Stimulated activated CD4-positive, alpha-beta T cell treated with anti-CD3 and anti-CD28 coated beads, TNF-alpha, amount 100 ng/mL, for 4 hours (primary cell): ENCODE measurements at regions not wholly inside any gene's neighbourhood (a gene's known extent, or its start where the extent isn't known, plus 50 kb on each side); places are given as distances from the start of the nearest gene placed in this dataset.
A peak's percentile ranks its signal among the peaks of the same experiment; 100 is the strongest.

ENCODE experiments used
- DNase-seq, 3 experiments: peaks; one replicate each; pipeline ENCODE4 v3.0.0-alpha.2; 2020; ENCODE audit warnings: low read depth in 3 of 3

GRCh38 chr12:11946161-11946560 lies 124.6 kb upstream of the BCL2L14 start:
- DNase-seq = no peak

DNA sequence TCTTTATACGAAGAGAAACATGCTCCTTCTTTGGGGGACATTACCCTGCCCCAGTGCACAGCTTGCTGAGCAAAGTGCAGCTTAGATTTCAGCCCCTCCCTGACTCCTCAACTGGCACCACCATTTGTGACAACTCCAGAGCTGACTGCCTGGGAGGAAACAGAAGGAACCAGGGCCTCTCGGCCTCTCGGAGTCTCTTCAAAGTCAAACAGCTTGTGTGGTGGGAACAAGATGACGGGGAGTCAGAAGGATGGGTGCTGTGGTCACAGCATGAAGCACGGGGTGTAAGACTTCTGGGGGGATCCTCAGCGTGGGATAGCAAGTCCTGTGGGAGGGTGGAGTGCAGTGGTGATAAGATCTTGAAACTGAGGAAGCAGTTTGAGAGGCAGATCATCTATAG lies 123.5 kb upstream of the BCL2L14 start:
- DNase-seq = no peak

DNA sequence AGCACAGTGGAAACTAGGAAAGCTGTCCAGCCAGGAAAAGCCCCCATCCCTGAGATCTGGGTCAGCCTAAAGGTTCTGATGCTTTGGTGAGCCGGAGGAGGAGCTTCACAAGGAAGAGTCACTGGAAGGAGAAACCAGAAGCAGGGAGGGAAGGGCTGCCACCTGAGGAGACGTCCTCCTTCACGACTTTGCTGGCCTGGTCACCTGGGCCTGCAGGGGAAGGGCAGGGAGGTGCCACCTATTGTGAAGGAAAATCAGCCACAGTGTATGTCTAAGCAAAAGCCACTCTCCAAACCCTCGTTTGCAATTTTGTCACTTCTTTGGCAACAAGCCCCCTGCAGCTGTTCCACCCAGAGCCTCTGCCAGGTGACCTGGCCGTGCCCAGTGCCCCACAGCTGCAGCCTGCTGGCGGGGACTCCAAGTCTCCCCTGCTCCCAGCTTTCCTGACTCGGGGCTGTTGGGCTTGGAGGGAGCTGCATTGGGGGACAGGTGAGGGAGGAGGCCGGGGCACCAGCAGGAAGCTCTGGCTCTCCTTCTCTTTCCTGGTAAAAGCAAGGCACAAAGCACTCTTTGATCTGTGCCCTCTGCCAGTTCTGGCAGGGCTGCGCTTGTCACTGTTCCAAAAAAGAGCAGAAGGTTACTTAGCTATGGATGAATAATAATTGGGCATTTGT lies 120.9 kb upstream of the BCL2L14 start:
- no peak for DNase-seq

DNA sequence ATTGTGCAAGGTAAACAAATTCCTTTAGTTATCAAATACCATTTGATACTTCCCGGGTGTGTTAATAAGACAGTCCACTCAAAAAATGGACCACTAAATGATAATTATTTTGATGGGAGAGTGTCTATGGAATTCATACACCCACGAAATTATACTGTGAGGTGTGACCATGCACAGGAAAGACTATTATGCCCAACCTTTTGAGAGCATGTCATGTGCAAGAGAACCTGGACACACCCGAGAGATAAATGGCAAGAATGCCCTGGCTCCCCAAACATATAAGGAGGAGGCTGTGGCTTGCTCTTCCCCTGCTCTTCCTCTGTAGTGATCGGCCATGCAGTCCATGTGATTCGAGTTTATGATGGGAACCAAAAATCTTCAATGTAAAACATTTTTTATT lies 119.5 kb upstream of the BCL2L14 start:
- DNase-seq = no peak

GRCh38 chr12:11953523-11953922 lies 117.2 kb upstream of the BCL2L14 start:
- DNase-seq = no peak

DNA sequence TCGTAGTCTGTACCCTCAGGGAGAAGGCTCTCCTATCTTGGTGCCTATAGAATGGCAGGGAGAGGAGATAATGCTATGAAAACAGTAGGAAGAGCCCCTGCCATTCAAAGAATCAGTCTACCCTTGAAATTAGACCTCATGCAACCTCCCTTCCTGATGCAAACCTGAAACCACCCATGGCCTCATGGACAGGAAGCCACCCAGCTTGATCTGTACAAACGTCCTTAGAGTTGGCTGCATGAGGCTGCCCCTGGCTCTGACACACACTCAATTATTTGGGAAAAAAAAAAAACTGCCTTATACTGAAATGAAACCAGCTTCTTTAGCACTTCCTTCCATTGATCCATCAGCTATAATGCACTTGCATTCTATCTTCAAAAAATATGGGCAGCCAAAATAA lies 116.6 kb upstream of the BCL2L14 start:
- no peak for DNase-seq

DNA sequence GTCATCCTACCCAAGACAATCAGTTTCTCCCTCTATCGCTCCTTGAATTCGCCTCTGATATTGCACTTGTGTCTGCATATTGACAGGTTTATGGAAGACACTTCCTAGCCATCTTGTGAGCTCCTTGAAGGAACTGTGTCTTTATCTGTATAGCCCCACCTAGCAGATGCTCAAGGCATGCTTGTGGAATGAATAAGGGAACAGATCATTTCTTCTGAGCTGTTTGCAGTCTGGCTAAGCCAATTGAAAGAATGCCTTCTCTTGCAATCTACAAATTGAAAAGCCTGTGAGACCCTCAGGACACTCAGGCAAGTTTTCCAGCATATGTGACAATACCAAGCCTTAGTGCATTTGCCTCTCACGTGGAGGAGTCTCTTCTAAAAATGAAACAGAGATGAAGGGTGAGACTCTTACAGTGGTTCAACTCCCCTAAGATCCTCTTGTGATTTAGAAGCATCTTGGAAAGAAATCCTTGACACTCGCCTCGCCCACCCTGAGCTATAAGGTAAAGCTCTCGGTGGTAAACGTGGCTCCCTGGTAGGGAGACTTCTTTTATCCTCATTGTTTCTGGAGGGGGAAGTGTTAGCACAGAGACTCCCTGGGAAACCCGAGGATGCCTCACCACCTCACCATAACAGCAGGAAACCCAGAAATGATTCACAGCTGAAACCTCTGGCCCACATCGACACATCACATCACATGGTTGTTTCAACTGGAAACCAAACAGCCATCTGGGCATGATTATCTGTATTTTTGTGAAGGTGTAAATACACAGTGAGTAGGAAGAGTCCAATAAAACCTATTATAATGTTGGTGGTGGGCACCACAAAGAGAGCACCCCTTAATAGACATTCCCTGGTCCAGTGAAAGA lies 112.3 kb upstream of the BCL2L14 start:
- DNase-seq = peak in 1 of 3 experiments; percentile 17

DNA sequence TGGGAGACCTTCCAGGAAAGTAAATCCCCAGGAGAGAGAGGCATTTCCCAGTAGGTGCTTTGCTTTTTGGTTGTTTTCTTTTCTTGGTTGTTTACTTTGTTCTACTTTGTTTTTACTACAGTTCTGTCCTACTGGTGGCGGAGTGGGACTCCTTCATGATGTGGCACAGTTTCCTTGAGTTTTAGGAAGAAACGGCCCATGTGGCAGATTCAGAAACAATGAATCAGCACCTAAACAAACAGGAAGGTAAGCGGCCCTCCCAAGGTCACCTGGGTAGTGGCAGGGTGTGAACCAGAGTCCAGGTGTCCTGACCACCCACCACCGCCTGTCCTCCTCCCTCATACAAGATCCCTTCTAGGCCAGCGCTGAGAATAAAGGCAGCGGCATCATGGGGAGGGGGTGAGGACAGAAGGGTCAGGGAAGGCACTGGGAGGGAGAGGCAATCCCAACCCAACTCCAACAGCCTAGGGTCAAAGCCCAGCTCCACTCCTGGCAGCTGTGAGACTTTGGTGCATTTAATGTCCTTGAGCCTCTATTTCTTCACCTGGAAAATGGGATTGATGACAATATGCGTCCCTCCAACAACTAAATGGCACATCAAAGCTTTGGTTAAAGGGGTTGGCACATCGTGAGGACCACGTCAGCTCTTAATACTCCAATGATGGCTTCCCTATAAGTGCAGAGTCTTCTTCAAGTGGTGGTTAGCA lies 111.5 kb upstream of the BCL2L14 start:
- DNase-seq = no peak

- no peak for DNase-seq
Measured at GRCh38 chr12:11960646-11961045, 110.1 kb upstream of the BCL2L14 start.

- no peak for DNase-seq
Measured at GRCh38 chr12:11961686-11962085, 109.1 kb upstream of the BCL2L14 start.

DNA sequence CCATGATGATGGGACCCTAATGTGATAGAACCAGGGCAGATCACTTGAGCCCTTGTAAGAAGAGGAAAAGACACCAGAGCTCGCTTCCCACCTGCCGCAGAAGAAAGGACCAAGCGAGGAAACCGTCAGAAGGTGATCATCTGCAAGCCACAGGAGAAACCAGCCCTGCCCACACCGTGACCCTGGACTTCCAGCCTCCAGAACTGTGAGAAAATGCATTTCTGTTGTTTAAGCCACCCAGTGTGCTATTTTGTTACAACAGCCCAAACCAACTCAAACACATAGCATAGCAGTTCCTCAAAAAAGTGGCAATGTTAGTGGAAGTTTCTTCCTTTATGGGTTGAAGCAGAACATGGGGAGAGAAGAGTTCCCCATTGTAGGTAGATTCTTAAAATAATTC lies 107.9 kb upstream of the BCL2L14 start:
- no peak for DNase-seq

DNA sequence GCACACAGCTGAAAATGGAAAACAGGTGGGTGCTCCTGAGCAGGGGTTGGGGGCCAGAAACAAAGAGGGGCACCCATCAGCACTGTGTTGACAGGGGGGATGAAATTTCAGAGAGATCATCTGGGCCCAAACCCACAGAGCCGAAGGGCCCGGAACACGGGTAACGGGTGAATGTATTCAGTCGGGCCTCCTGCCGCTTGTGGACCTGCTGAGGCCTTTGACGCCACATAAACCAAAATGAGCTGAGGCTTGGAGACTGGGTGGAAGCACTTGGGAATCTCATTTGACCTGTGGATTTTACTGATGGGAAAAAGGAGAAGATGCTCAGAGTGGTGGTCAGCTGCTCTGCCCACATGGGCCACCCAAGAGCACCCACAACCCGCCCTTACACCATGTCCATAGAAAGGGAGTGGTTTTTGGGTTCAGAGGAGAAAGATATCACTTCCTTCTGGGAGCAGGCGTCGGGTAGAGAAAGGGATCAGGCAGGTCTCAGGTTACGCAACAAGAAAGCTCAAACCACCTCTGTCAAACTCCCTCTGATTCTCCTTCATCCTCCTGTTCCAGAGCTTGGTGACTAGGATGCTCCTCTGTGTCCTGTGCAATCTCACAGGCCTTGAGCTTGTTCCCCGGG lies 106.8 kb upstream of the BCL2L14 start:
- DNase-seq = no peak

- DNase-seq = no peak
Measured at GRCh38 chr12:11965258-11965910, 105.4 kb upstream of the BCL2L14 start.

DNA sequence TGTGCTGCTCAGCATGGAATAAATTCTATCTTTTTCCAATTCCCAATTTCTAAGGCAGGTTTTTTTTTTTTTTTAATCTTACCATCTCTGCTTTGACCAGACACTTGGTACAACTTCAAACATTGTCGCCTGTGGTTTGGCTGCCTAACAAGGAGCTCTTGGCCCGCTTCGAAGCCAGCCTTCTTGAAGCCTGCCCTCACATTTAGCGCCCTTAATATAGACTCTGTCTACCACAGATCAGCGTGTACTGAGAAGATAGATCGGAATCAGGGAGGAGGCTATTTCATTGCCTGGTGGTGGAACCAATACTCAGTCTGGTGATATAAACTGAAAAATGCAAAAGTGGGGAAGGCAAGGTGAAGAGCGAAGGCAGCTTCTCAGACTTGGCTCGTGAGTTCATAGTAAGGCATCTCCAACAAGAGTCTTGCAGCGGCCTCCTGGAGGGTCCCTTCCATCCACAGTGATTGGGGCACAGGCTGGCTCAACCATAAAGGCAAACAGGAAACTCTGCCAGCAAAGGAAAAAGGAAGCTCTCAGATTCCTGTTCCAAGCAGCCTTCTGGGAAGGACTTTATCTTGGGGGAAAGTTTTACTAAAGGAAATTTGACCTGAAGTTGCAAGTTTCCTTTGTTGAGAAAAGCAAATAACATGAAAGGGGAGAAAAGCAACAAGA lies 103.2 kb upstream of the BCL2L14 start:
- DNase-seq = no peak

GRCh38 chr12:11968048-11968383 lies 102.7 kb upstream of the BCL2L14 start:
- no peak for DNase-seq

GRCh38 chr12:11968516-11968915 lies 102.2 kb upstream of the BCL2L14 start:
- DNase-seq = no peak

DNA sequence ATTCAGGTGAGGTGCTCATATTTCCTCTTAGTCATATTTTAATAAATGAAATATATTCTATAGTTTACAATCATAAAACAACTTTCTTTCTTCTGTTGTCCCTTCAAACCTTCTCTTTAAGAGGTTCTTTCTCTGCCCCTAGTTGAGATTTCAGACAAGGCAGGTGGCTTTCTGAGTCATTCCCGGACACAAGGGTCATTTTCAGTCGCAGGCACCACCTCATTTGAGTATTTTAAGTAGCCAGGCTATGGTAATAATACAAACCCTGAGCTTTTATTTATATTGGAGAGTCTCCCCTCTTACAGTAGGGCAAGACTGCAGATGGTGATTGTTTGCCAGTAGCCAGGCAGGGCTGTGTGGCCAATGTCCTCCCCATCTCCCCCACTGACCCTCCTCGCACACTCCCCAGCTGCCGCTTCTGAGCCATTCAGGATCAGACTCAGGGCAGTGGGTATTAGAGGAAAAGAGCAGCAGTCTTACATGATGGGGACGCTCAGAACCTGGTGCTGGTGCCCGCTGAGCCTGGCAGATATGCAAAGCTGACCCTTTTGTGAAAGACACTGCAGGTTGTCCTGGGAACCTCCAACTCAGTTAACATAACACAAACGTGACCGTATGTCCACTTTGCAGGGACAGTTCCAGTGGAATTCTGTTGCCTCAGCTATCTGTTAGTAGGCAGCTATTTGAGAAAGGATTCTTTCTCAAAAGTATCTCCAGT lies 101.1 kb upstream of the BCL2L14 start:
- no peak for DNase-seq

- DNase-seq = no peak
Measured at GRCh38 chr12:11970155-11970520, 100.6 kb upstream of the BCL2L14 start.

- DNase-seq = no peak
Measured at GRCh38 chr12:11973396-11973795, 97.3 kb upstream of the BCL2L14 start.

DNA sequence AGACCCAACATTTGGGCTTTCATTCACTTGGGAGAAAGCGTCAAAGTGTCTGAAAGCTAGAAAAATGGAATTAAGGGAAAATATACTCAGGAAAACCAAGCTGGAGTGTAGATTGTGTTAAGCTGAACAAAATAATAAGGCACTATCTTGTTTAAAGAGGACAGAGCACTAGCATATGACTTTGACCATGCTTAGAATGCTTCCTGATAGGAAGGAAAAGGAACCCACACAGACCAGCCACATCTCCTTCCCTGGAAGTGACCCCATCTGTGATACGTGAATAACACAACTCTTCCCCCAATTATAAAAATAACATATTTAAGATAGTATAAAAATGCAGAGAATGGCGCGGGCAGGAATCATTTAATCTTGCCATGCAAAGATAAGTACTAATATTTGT lies 94.7 kb upstream of the BCL2L14 start:
- no peak for DNase-seq
